Kidney (tissue), 13 donors: ENCODE measurements at regions not wholly inside any gene's neighbourhood (a gene's known extent, or its start where the extent isn't known, plus 50 kb on each side); places are given as distances from the start of the nearest gene placed in this dataset.

Experiments used
- DNase-seq, 5 donors: peaks; one replicate each; pipeline ENCODE4 v3.0.0-alpha.2; 2013 to 2020
- FAIRE-seq: peaks from 2 replicates; lab custom pipeline; 2012; peaks lifted over from hg19 to GRCh38; lab: Jason Lieb, UNC
- H3K27ac ChIP-seq, 2 donors: one replicate each; pipeline ENCODE4 v1.7.0; 2013; ENCODE audit warnings: low read depth in 2 of 2, low read length in 2 of 2, inconsistent platforms in 1 of 2
- H3K27me3 ChIP-seq: one replicate; pipeline ENCODE4 v1.7.1; 2013; ENCODE audit warnings: low read length, inconsistent platforms; ENCODE audit not compliant: control insufficient read depth, insufficient read depth
- H3K36me3 ChIP-seq, 3 donors: one replicate each; pipeline versions ENCODE4 v1.7.0 to v1.7.1; 2013; ENCODE audit warnings: low read length in 3 of 3, control low read depth in 1 of 3, inconsistent platforms in 1 of 3; ENCODE audit not compliant: insufficient read depth in 3 of 3, control insufficient read depth in 2 of 3
- H3K4me1 ChIP-seq, 3 donors: one replicate each; pipeline versions ENCODE4 v1.7.0 to v1.7.1; 2013; ENCODE audit warnings: low read length in 3 of 3, inconsistent platforms in 1 of 3, low read depth in 1 of 3; ENCODE audit not compliant: control insufficient read depth in 2 of 3, insufficient read depth in 2 of 3
- H3K4me3 ChIP-seq, 3 donors: one replicate each; pipeline versions ENCODE4 v1.7.0 to v1.8.1; 2013; ENCODE audit warnings: low read length in 3 of 3, control low read depth in 1 of 3, inconsistent platforms in 1 of 3
- H3K9ac ChIP-seq, 3 donors: one replicate each; pipeline versions ENCODE4 v1.7.0 to v1.7.1; 2013; ENCODE audit warnings: low read length in 3 of 3, control low read depth in 1 of 3, inconsistent platforms in 1 of 3
- H3K9me3 ChIP-seq, 3 donors: one replicate each; pipeline versions ENCODE4 v1.7.0 to v1.7.1; 2013; ENCODE audit warnings: low read length in 3 of 3, control low read depth in 1 of 3, inconsistent platforms in 1 of 3; ENCODE audit not compliant: control insufficient read depth in 2 of 3, insufficient read depth in 1 of 3
- CTCF ChIP-seq: IDR thresholded peaks from 3 replicates; pipeline ENCODE4 v1.5.1; 2012; ENCODE audit warnings: mild to moderate bottlenecking, moderate library complexity, borderline replicate concordance; ENCODE audit not compliant: insufficient read depth; ENCODE audit errors: extremely low read depth
- intact Hi-C: fragments of 100-400 bp; cut with DNase I; formaldehyde crosslinking; loops from one replicate; pipeline ENCODE4 v1.11.1; 2022
- donor health status: control.
- donor health status: control.
- donor health status: control.
- donor health status: control.
- donor health status: control.
- donor health status: DM: yes; HTN: yes; CAD: no.
- donor health status: Normal renal cell carcinoma (clear cell type).

GRCh38 chr21:27421654-27422053, 454.8 kb upstream of the ADAMTS5 start:
- no peak overlapping the region for H3K4me3 ChIP-seq
- intact Hi-C loops = no loop called here
- no peaks in the 10 kb centered on the region for H3K9me3 ChIP-seq
- H3K27ac ChIP-seq = no peak overlapping the region
- no peak overlapping the region for H3K9ac ChIP-seq
- no peaks in the 10 kb centered on the region for H3K36me3 ChIP-seq
- FAIRE-seq = no peak
- no peak for DNase-seq
- H3K4me1 ChIP-seq = peaks cover 0 to 2% (median 0%) of the 10 kb centered on the region in 3 donors
- H3K27me3 ChIP-seq = no peaks in the 10 kb centered on the region
- TF ChIP-seq CTCF = no peak

GRCh38 chr21:27419153-27419552, 452.3 kb upstream of the ADAMTS5 start:
- H3K4me3 ChIP-seq = no peak overlapping the region
- TF ChIP-seq CTCF = no peak
- FAIRE-seq = no peak

GRCh38 chr21:27418346-27418745, 451.5 kb upstream of the ADAMTS5 start:
- Histone ChIP-seq H3K27me3 (no peaks in the 10 kb centered on the region), H3K9ac (no peak overlapping the region), H3K9me3 (peaks cover 0 to 4% (median 0%) of the 10 kb centered on the region in 3 donors), H3K4me3 (no peak overlapping the region), H3K4me1 (peaks cover 0 to 2% (median 0%) of the 10 kb centered on the region in 3 donors), H3K36me3 (no peaks in the 10 kb centered on the region), H3K27ac (no peak overlapping the region)
- intact Hi-C loops = no loop called here
- FAIRE-seq = no peak
- TF ChIP-seq CTCF = no peak
- DNase-seq = no peak

More at GRCh38 chr21:27419153-27419552, 452.3 kb upstream of the ADAMTS5 start:
- Histone ChIP-seq H3K4me1 (peaks cover 0 to 2% (median 0%) of the 10 kb centered on the region in 3 donors), H3K27me3 (no peaks in the 10 kb centered on the region), H3K36me3 (no peaks in the 10 kb centered on the region), H3K9ac (no peak overlapping the region), H3K27ac (no peak overlapping the region), H3K9me3 (peaks cover 0 to 4% (median 0%) of the 10 kb centered on the region in 3 donors)
- intact Hi-C loops = no loop called here
- no peak for DNase-seq

GRCh38 chr21:27412530-27412929, 445.6 kb upstream of the ADAMTS5 start:
- no peak for DNase-seq
- intact Hi-C loops = no loop called here
- no peak overlapping the region for H3K9ac ChIP-seq
- H3K27me3 ChIP-seq = no peaks in the 10 kb centered on the region
- H3K36me3 ChIP-seq = no peaks in the 10 kb centered on the region
- H3K9me3 ChIP-seq = peaks cover 0 to 4% (median 0%) of the 10 kb centered on the region in 3 donors
- TF ChIP-seq CTCF = no peak
- no peak overlapping the region for H3K27ac ChIP-seq
- no peak for FAIRE-seq
- no peak overlapping the region for H3K4me3 ChIP-seq
- no peaks in the 10 kb centered on the region for H3K4me1 ChIP-seq
